Neural cell (in vitro differentiated cells): ENCODE measurements at regions not wholly inside any gene's neighbourhood (a gene's known extent, or its start where the extent isn't known, plus 50 kb on each side); places are given as distances from the start of the nearest gene placed in this dataset.

ENCODE experiments used
- H2AFZ ChIP-seq: fragments of 200-600, 300-800 bp; sonication (generic), shearing (Covaris generic); 2 replicates; pipeline ENCODE4 v1.6.0; 2014; ENCODE audit warnings: low read depth, mild to moderate bottlenecking, antibody characterized with exemption, low read length, moderate library complexity
- H3F3A ChIP-seq: fragments of 200-600 bp; shearing (Covaris generic); 2 replicates; pipeline ENCODE4 v1.6.1; 2016; ENCODE audit warnings: mild to moderate bottlenecking, moderate library complexity, mixed read lengths, antibody characterized with exemption, low read length; ENCODE audit not compliant: insufficient read depth, poor library complexity, severe bottlenecking
- H3K27ac ChIP-seq: fragments of 200-600, 300-800 bp; sonication (generic), shearing (Covaris generic); 2 replicates; pipeline ENCODE4 v1.5.1; 2014; ENCODE audit warnings: mild to moderate bottlenecking, low read length, moderate library complexity
- H3K27me3 ChIP-seq: fragments of 300-800, 200-600 bp; sonication (generic), shearing (Covaris generic); 2 replicates; pipeline ENCODE4 v1.6.0; 2014; ENCODE audit warnings: mild to moderate bottlenecking, low read depth, low read length, moderate library complexity; ENCODE audit not compliant: insufficient read depth
- H3K36me3 ChIP-seq: fragments of 300-800, 200-600 bp; sonication (generic), shearing (Covaris generic); 2 replicates; pipeline ENCODE4 v1.5.1; 2014; ENCODE audit warnings: mild to moderate bottlenecking, antibody characterized with exemption, low read length, moderate library complexity; ENCODE audit not compliant: insufficient read depth
- H3K4me2 ChIP-seq: fragments of 300-800, 200-600 bp; sonication (generic), shearing (Covaris generic); 2 replicates; pipeline ENCODE4 v1.6.0; 2014; ENCODE audit warnings: mild to moderate bottlenecking, low read length
- H3K4me3 ChIP-seq: fragments of 300-800, 200-600 bp; sonication (generic), shearing (Covaris generic); 2 replicates; pipeline ENCODE4 v1.5.1; 2014; ENCODE audit warnings: mild to moderate bottlenecking, low read length, moderate library complexity
- H3K79me2 ChIP-seq: fragments of 200-600 bp; shearing (Covaris generic); replicated peaks from 2 replicates; pipeline ENCODE4 v1.6.0; 2014; ENCODE audit warnings: mild to moderate bottlenecking, low read length, moderate library complexity; ENCODE audit not compliant: insufficient read depth
- H3K9ac ChIP-seq: fragments of 300-800, 200-600 bp; sonication (generic), shearing (Covaris generic); 2 replicates; pipeline ENCODE4 v1.6.1; 2016; ENCODE audit warnings: mild to moderate bottlenecking, low read length, mixed read lengths
- H3K9me2 ChIP-seq: fragments of 200-600 bp; shearing (Covaris generic); 2 replicates; pipeline ENCODE4 v1.6.1; 2016; ENCODE audit warnings: mild to moderate bottlenecking, low read length, mixed read lengths; ENCODE audit not compliant: insufficient read depth
- H3K9me3 ChIP-seq: fragments of 200-600, 300-800 bp; sonication (generic), shearing (Covaris generic); 2 replicates; pipeline ENCODE4 v1.6.1; 2016; ENCODE audit warnings: mild to moderate bottlenecking, mixed run types, low read length, moderate library complexity, mixed read lengths
- H4K20me1 ChIP-seq: fragments of 200-600 bp; shearing (Covaris generic); 2 replicates; pipeline ENCODE4 v1.6.1; 2016; ENCODE audit warnings: mild to moderate bottlenecking, mixed run types; ENCODE audit not compliant: insufficient read depth
- EZH2 ChIP-seq: fragments of 200-600, 300-800 bp; shearing (Covaris generic), sonication (generic); IDR thresholded peaks from 2 replicates; pipeline ENCODE4 v1.6.1; 2014; ENCODE audit warnings: antibody characterized with exemption, low read length, borderline replicate concordance, mild to moderate bottlenecking; ENCODE audit not compliant: insufficient read depth, poor library complexity, severe bottlenecking
- MXI1 ChIP-seq: fragments of 450-650 bp; conservative IDR thresholded peaks from 2 replicates; pipeline ENCODE4 v1.6.1; 2014; ENCODE audit warnings: antibody characterized with exemption, mild to moderate bottlenecking; ENCODE audit not compliant: poor library complexity, severe bottlenecking
- POLR2AphosphoS5 ChIP-seq: IDR thresholded peaks from 2 replicates; pipeline ENCODE4 v1.6.1; 2012
- RAD21 ChIP-seq: fragments of 450-650 bp; conservative IDR thresholded peaks from 2 replicates; pipeline ENCODE4 v1.6.1; 2014; ENCODE audit warnings: antibody characterized with exemption, mild to moderate bottlenecking, moderate library complexity
- SMC3 ChIP-seq: fragments of 450-650 bp; conservative IDR thresholded peaks from 2 replicates; pipeline ENCODE4 v1.6.1; 2014; ENCODE audit warnings: antibody characterized with exemption, mild to moderate bottlenecking, moderate library complexity; ENCODE audit not compliant: poor library complexity
- TAF1 ChIP-seq: IDR thresholded peaks from 2 replicates; pipeline ENCODE4 v1.6.1; 2012; ENCODE audit warnings: low read depth
- TF ChIP-seq, protein P1 (sequence below): IDR thresholded peaks from 2 replicates; pipeline ENCODE4 v1.6.1; 2012; ENCODE audit warnings: borderline replicate concordance
- TF ChIP-seq, protein P2 (sequence below): fragments of 450-650 bp; IDR thresholded peaks from 2 replicates; pipeline ENCODE4 v1.5.1; 2014; ENCODE audit warnings: antibody characterized with exemption, mild to moderate bottlenecking, moderate library complexity; ENCODE audit not compliant: poor library complexity, severe bottlenecking

DNA sequence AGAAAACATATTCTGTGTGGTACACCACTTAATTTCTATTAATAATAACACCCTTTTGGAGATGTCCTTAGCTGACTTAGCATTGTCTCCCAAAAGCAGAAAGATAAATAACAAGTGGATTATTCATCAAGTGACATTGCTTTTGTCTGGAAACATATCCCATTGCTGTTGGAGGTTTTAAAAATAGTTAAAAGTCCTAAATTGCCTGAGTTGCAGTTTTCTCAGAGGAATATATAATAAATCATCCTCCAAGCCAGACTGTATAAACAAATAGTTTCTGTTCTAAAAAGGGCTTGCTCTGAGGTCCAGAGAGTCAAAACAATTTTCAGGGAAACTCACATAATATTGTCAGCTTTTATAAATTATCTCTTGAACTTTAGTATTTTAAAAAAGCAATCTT lies 60.4 kb upstream of the CD96 start:
- Histone ChIP-seq H3K9me2 (no peaks in the 10 kb centered on the region), H2AFZ (no peak overlapping the region), H3K4me2 (no peak overlapping the region), H3K9ac (no peak overlapping the region), H3K4me3 (no peak overlapping the region), H4K20me1 (no peaks in the 10 kb centered on the region), H3F3A (no peaks in the 10 kb centered on the region), H3K27me3 (no peaks in the 10 kb centered on the region), H3K79me2 (no peaks in the 10 kb centered on the region), H3K27ac (no peak overlapping the region), H3K9me3 (no peaks in the 10 kb centered on the region), H3K36me3 (no peaks in the 10 kb centered on the region)
- TF ChIP-seq MXI1 (no peak), EZH2 (no peak), SMC3 (no peak), POLR2AphosphoS5 (no peak), TAF1 (no peak), RAD21 (no peak)
- TF ChIP-seq, protein P1, sequence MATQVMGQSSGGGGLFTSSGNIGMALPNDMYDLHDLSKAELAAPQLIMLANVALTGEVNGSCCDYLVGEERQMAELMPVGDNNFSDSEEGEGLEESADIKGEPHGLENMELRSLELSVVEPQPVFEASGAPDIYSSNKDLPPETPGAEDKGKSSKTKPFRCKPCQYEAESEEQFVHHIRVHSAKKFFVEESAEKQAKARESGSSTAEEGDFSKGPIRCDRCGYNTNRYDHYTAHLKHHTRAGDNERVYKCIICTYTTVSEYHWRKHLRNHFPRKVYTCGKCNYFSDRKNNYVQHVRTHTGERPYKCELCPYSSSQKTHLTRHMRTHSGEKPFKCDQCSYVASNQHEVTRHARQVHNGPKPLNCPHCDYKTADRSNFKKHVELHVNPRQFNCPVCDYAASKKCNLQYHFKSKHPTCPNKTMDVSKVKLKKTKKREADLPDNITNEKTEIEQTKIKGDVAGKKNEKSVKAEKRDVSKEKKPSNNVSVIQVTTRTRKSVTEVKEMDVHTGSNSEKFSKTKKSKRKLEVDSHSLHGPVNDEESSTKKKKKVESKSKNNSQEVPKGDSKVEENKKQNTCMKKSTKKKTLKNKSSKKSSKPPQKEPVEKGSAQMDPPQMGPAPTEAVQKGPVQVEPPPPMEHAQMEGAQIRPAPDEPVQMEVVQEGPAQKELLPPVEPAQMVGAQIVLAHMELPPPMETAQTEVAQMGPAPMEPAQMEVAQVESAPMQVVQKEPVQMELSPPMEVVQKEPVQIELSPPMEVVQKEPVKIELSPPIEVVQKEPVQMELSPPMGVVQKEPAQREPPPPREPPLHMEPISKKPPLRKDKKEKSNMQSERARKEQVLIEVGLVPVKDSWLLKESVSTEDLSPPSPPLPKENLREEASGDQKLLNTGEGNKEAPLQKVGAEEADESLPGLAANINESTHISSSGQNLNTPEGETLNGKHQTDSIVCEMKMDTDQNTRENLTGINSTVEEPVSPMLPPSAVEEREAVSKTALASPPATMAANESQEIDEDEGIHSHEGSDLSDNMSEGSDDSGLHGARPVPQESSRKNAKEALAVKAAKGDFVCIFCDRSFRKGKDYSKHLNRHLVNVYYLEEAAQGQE: no peak
- TF ChIP-seq, protein P2, sequence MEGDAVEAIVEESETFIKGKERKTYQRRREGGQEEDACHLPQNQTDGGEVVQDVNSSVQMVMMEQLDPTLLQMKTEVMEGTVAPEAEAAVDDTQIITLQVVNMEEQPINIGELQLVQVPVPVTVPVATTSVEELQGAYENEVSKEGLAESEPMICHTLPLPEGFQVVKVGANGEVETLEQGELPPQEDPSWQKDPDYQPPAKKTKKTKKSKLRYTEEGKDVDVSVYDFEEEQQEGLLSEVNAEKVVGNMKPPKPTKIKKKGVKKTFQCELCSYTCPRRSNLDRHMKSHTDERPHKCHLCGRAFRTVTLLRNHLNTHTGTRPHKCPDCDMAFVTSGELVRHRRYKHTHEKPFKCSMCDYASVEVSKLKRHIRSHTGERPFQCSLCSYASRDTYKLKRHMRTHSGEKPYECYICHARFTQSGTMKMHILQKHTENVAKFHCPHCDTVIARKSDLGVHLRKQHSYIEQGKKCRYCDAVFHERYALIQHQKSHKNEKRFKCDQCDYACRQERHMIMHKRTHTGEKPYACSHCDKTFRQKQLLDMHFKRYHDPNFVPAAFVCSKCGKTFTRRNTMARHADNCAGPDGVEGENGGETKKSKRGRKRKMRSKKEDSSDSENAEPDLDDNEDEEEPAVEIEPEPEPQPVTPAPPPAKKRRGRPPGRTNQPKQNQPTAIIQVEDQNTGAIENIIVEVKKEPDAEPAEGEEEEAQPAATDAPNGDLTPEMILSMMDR: no peak

DNA sequence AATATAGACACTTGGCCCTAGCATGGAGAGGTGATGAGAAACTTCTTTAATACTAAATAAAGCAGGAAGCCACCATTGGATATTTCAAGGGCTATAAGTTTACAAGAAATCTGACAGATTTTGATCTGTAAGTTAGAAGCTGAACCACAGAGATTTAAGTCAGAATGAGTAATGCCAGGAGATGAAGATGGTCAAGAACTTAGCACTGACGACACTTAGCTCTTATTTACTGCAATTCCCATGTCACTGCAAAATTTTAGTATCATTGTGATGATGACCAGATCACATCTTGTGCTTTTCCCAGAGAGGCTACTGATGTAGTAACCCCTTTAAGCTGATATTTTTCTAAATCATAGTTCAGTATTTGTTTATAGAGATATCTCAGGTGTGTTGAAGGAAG lies 59.4 kb upstream of the CD96 start:
- Histone ChIP-seq H3K4me3 (no peak overlapping the region), H3K79me2 (no peaks in the 10 kb centered on the region), H3K27me3 (no peaks in the 10 kb centered on the region), H2AFZ (no peak overlapping the region), H3K4me2 (no peak overlapping the region), H3K9me2 (no peaks in the 10 kb centered on the region), H3K9me3 (no peaks in the 10 kb centered on the region), H3K36me3 (no peaks in the 10 kb centered on the region), H3K27ac (no peak overlapping the region), H3F3A (no peaks in the 10 kb centered on the region), H4K20me1 (no peaks in the 10 kb centered on the region), H3K9ac (no peak overlapping the region)
- TF ChIP-seq, protein P2: no peak
- TF ChIP-seq SMC3 (no peak), MXI1 (no peak)
